HG03097 (cell line): ENCODE measurements at regions not wholly inside any gene's neighbourhood (a gene's known extent, or its start where the extent isn't known, plus 50 kb on each side); places are given as distances from the start of the nearest gene placed in this dataset.
"Not testable (repeated sequence)": the region's sequence is repeated elsewhere in the genome, so short reads cannot be mapped to it uniquely, and the experiment has no call there.

Source experiments
- ATAC-seq: cut with Tn5 transposase; IDR thresholded peaks from one replicate; pipeline ENCODE4 v1.9.1; 2021; ENCODE audit not compliant: unreplicated experiment, low FRiP score

- ATAC-seq, result no peak
Observed at GRCh38 chr11:28961726-28962125, 853.5 kb downstream of the METTL15 start.

DNA sequence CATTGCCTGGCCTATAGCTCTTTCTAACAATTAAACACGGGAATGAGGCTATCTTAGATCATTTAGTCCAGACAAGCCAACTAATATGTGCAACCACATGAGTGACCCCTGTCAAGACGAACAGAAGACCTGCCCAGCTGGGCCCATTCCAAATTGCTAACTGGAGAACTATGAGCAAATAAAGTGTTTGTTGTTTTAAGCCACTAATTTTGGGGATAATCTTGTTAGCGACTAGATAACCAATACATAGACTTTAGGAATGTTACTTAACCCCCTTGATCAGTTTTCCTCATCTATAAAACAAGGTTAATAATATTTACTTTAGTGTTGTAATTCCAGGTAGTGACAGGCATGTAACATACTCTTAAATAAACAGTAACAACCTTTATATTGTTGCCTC lies 848.3 kb downstream of the METTL15 start:
- ATAC-seq, result no peak

DNA sequence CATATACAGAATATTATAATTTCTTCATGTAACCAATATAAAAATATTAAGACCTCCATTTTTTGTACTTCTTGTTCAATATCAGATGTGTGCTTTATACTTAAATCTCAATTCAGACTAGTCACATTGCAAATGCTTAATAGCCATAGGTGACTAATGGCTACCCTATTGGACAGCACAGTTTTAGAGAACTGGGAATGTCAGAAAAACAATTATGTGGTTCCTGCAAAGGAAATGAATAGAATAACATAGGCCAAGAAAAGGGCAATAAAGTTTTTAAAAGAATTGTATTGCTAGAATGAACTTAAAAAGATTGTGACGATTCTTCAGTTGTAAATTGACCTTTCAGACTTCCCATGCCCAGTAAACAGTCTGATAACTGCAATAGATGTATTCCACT lies 843.0 kb downstream of the METTL15 start:
- ATAC-seq, result no peak

GRCh38 chr11:28939381-28939780 lies 831.2 kb downstream of the METTL15 start:
- no peak for ATAC-seq

GRCh38 chr11:28938091-28938490 lies 829.9 kb downstream of the METTL15 start:
- no peak for ATAC-seq

DNA sequence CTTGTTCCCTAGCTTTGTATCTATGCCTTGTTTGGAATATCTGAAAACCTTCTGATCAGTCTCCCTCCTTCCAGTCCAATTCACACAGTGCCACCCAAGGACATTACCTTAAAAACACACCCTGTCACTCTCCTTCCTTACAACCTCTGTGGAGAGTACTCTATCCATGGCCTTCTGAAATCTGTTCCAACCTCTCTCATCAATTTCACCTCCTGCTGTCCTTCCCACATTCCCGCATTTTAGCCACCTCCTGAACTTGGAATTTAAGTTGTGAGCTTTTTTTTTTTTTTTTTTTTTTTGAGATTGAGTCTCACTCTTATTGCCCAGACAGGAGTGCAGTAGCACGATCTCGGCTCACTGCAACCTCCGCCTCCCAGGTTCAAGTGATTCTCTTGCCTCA lies 824.8 kb downstream of the METTL15 start:
- no peak for ATAC-seq

GRCh38 chr11:28924004-28924403 lies 815.8 kb downstream of the METTL15 start:
- ATAC-seq, result no peak

DNA sequence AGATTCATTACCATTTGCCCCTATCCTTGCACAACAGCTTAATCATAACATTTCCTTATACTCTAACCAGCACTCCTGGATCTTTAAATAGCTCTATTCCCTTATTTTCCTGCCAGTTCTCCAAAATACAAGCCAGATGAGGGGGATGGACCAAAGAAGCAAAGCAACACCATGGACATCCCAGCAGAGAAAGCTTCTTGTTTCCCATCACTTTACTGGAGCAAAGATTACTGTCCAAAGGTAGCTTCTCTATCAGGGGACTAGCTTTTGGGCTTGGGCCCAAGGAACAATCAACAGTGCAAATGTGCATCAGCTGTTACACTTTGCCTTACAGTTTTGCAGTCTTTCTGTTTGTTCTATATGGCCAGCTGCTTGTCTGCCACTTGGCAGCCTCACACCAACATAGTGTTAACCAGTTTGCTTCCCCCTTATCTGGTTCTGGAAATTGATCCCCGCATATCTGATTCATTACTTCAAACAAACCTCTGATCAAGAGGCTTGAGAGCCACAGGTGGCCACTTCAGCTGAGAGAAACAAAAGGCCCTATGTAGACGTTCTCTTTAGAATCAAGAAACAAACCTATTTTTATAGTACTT lies 814.3 kb downstream of the METTL15 start:
- ATAC-seq, result no peak

DNA sequence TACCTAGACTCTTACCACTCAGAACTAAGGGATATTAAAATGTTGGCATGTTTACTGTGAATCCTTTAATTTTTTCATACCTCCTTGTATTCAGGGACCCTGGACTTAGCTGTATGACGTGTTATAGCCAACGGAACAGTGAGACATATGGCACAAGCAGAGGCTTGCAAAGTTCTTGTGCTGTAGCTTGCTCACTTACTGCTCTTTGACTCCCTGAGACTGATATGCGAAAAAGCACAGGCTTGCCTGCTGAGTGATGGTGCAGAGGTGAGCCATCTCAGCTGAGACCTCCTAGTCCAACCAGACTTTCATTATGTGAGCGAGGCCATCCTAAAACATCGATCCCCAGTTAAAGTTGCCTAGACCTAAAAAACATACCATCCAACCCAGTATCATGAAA lies 811.0 kb downstream of the METTL15 start:
- ATAC-seq, result no peak

GRCh38 chr11:28913883-28914282 lies 805.7 kb downstream of the METTL15 start:
- ATAC-seq, result no peak

DNA sequence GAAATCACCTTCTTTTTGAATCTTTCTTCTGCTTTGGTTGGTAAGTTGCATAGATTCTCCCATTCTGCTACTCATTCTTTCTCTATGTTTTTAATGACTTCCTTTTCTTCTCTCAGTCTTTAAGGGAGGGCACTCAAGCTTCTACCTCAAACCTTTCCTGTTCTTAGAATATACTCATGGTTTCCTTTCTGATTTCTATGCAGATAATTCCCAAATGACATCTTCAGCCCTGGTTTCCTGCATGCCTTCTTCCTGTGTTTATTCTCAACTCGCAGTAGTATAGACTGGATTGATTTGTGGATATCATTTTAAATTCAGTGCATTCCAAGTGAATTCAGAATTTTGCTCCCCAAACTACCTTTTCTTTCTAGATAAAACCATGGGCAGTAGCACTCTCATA lies 803.6 kb downstream of the METTL15 start:
- ATAC-seq, result no peak

GRCh38 chr11:28910926-28911325 lies 802.7 kb downstream of the METTL15 start:
- ATAC-seq, result no peak

- ATAC-seq, result no peak
Observed at GRCh38 chr11:28903716-28904115, 795.5 kb downstream of the METTL15 start.

DNA sequence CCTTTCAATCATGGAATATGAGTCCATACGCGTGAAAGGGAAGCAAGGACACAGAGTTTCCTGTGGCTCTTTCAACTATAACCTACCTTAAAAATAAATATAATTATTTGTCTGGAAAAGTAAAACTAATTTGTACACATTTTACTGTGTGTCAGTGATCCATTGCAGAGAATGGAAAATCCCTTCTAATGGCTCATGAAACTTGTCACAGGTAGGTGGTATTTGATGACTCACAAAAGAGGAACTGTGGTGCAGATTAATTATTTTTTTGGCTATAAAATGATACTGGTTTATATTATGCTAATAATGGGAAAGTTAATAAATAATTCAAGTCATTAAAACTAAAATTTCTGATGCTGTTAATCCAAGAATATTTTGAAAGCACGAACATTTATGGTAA lies 792.2 kb downstream of the METTL15 start:
- no peak for ATAC-seq

DNA sequence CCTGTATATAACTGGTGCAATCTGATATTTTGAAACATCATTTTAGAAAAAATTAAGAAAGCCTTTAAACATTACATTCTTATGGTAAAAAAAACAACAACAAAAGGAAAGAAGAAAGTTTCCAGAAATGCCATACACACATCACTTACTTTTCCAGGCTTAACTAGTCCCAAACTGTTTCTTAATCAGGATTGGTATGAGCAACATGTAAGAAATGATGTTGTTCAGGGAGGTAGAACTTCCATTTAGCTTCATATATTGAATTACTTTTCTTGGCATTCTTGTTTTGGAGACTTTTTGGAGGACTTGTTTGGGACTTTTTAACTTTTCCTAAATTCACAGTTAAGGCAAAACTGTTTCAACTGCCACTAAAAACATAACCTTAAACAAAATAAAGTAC lies 791.5 kb downstream of the METTL15 start:
- no peak for ATAC-seq

- not testable (repeated sequence) for ATAC-seq
Observed at GRCh38 chr11:28890601-28891040, 782.4 kb downstream of the METTL15 start.

DNA sequence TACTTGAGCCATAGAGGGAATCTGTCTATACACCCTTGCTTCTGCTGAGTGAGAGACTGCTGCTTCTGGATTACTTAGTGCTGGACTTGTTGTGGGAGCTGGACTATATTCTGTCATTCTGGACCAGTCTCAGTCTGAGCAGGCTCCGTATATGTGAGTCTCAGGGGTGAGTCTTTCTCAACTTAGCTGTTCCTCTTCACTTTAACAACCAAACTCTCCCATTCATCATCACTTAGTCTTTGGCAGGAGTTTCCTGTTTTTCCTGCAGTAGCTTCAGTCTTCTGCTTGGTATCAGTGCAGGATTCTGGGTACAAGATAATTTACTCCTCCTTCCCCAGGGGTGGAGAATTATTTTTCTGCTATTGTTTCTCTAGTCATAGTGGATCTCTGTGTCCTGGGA lies 779.5 kb downstream of the METTL15 start:
- no peak for ATAC-seq

GRCh38 chr11:28879869-28880268 lies 771.7 kb downstream of the METTL15 start:
- ATAC-seq, result no peak

DNA sequence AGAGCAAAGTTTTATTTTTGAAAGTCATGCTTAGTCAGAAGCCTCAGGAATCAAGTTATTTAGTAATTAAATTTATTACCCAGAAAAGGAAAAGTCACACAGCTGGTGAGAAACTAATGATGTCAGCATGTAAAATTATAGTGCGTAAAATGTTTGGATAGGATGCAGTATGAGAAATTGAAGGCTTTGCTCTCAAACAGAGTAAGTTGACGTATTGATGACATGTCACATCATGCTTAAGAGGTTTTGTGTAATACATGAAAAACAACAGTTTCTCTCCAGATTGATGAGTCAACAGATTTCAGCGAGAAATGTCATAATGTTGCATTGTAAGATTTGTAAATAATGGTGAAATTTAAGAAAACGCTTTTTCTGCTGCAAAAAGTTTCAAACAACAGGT lies 769.8 kb downstream of the METTL15 start:
- no peak for ATAC-seq

GRCh38 chr11:28877340-28877739 lies 769.2 kb downstream of the METTL15 start:
- no peak for ATAC-seq

DNA sequence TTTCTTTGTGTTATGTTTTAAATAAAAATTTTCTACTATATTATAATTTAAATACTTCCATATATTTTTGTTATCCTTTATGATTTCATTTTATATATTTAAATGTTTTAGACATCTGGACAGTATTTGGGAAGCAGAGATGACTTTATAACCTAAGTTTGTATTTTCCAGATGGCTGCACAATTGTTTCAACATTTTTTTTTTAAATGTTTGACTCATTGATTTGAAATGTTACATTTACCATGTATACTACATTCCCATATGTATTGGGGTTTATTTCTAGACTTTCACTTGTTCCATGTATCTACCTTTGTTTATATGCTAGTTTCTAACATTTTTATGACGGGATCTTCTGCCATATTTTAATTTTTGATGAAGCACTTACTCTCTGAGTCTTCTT lies 766.5 kb downstream of the METTL15 start:
- ATAC-seq, result no peak

- no peak for ATAC-seq
Observed at GRCh38 chr11:28871090-28871489, 762.9 kb downstream of the METTL15 start.

GRCh38 chr11:28863422-28863821 lies 755.2 kb downstream of the METTL15 start:
- ATAC-seq, result no peak
